ENCODE measurements at regions not wholly inside any gene's neighbourhood (a gene's known extent, or its start where the extent isn't known, plus 50 kb on each side); places are given as distances from the start of the nearest gene placed in this dataset.
"Not testable (repeated sequence)": the region's sequence is repeated elsewhere in the genome, so short reads cannot be mapped to it uniquely, and the experiment has no call there.

DNA sequence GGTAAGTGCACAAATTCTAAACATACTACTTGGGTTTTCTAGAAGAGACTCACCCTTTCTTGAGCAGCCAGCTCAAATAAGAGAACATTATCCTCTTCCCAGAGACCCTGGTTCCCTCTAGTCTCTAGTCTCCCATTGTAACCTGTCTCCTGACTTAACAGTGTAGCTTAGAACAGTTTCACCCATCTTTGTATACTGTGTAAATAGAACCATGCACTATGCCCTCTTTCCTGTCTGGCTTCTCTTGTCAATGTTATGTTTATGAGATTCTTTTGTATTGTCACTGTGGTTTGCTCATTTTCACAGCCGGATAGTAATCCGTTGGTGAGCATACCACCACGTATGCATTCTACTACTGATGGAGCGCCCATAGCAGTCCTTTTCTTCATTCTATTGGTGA is 227.4 kb upstream of the PLPP4 start:
- Histone ChIP-seq H3K4me1 (no peaks in the 10 kb centered on the region), H3K36me3 (no peaks in the 10 kb centered on the region), H3K4me3 (no peak overlapping the region), H3K27ac (no peak overlapping the region), H3K9me3 (no peaks in the 10 kb centered on the region), H3K27me3 (no peaks in the 10 kb centered on the region)
- DNase-seq (ENCODE audit: extremely low spot score in 2 of 2), result no peak
- intact Hi-C loops (cut with DNase I), result no loop called here
- no peak for TF ChIP-seq POLR2A (IDR thresholded peaks at IDR 0.05)

DNA sequence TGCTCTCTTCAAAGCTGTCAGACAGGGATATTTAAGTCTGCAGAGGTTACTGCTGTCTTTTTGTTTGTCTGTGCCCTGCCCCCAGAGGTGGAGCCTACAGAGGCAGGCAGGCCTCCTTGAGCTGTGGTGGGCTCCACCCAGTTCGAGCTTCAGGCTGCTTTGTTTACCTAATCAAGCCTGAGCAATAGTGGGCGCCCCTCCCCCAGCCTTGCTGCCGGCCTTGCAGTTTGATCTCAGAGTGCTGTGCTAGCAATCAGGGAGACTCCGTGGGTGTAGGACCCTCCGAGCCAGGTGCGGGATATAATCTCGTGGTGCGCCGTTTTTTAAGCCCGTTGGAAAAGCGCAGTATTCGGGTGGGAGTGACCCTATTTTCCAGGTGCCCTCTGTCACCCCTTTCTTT is 217.3 kb upstream of the PLPP4 start:
- H3K27ac ChIP-seq; intact Hi-C loops (cut with DNase I): not testable (repeated sequence)

DNA sequence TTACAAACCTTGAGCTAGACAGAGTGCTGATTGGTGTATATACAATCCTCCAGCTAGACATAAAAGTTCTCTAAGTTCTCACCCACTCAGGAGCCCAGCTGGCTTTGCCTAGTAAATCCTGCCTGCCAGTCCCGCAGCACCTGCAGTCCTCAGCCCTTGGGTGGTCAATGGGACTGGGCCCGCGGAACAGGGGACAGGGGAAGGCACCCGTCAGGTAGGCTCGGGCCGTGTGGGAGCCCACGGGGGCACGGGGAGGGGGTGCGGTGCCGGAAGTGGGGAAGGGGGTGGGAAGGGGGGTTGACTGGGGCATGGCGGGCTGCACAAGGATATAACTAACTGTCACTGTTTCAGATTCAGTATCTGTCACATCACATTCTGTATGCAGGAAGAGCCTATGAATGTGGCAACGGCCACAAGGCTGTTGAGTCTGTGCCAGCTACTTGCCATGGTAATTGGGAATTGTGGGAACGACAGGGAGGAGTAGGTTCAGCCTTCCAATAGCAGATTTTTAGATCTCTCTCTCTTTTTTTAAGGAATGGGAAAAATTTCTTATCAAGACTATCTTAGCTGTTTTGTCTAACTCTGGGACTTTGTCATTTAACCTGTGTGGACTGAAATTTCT is 205.1 kb upstream of the PLPP4 start:
- Histone ChIP-seq H3K9me3 (no peaks in the 10 kb centered on the region), H3K4me3 (no peak overlapping the region), H3K36me3 (no peaks in the 10 kb centered on the region), H3K27me3 (no peaks in the 10 kb centered on the region), H3K27ac (no peak overlapping the region), H3K4me1 (no peaks in the 10 kb centered on the region)
- TF ChIP-seq POLR2AphosphoS5 (IDR thresholded peaks at IDR 0.05; ENCODE audit: insufficient read depth in 1 of 2, low read depth in 1 of 2) (no peak), POLR2A (IDR thresholded peaks at IDR 0.05) (no peak)
- TF ChIP-seq, protein P1, sequence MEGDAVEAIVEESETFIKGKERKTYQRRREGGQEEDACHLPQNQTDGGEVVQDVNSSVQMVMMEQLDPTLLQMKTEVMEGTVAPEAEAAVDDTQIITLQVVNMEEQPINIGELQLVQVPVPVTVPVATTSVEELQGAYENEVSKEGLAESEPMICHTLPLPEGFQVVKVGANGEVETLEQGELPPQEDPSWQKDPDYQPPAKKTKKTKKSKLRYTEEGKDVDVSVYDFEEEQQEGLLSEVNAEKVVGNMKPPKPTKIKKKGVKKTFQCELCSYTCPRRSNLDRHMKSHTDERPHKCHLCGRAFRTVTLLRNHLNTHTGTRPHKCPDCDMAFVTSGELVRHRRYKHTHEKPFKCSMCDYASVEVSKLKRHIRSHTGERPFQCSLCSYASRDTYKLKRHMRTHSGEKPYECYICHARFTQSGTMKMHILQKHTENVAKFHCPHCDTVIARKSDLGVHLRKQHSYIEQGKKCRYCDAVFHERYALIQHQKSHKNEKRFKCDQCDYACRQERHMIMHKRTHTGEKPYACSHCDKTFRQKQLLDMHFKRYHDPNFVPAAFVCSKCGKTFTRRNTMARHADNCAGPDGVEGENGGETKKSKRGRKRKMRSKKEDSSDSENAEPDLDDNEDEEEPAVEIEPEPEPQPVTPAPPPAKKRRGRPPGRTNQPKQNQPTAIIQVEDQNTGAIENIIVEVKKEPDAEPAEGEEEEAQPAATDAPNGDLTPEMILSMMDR (IDR thresholded peaks at IDR 0.05), result no peak
- intact Hi-C loops (cut with DNase I), result no loop called here
- DNase-seq (ENCODE audit: extremely low spot score in 2 of 2), result no peak

More for the DNA sequence above, 217.3 kb upstream of the PLPP4 start:
- H3K9me3 ChIP-seq; H3K27me3 ChIP-seq; H3K4me3 ChIP-seq; DNase-seq (ENCODE audit: extremely low spot score in 2 of 2); H3K36me3 ChIP-seq; H3K4me1 ChIP-seq: not testable (repeated sequence)

DNA sequence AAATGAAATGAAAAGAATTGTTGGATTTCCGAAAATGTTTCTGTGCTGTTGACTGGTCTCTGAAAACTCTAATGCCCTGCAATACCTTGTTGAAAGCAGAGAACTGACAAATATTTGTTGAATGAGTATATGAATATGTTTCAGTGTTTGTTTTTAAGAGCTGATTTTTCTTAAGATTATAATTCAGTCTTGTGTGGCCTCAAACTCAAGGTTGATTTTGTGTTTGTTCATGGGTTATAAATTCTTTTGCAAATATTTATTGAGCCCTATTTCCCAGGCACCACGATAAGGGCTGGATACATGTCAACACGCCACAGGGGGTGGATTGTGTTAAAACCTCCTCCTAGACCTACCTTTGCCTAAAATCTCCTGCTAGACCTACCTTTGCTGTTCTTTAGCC is 203.9 kb upstream of the PLPP4 start:
- Histone ChIP-seq H3K36me3 (no peaks in the 10 kb centered on the region), H3K4me1 (no peaks in the 10 kb centered on the region), H3K9me3 (no peaks in the 10 kb centered on the region), H3K27me3 (no peaks in the 10 kb centered on the region), H3K4me3 (no peak overlapping the region), H3K27ac (no peak overlapping the region)
- DNase-seq (ENCODE audit: extremely low spot score in 2 of 2), result no peak
- intact Hi-C loops (cut with DNase I), result no loop called here
- TF ChIP-seq POLR2AphosphoS5 (IDR thresholded peaks at IDR 0.05; ENCODE audit: insufficient read depth in 1 of 2, low read depth in 1 of 2) (no peak), POLR2A (IDR thresholded peaks at IDR 0.05) (no peak)
- TF ChIP-seq, protein P1 (IDR thresholded peaks at IDR 0.05), result no peak

DNA sequence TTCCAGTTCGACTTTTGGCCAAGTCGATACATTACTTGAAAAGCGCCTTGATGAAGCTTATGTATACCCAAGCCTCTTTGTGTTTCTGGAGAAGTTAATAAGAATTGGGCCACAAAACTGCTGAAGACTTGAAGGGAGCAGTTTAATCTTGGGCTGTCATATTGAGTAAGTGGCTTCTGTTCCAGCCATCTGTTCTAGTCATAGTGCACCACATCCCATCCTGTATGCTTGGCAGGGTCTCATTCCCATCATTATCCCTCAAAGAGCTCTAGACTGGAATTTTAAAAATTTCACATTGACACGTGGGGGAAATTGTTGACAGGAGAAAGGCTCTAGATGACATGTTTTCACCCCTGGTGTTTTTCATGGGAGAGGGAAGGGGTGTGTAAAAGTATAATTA is 196.6 kb upstream of the PLPP4 start:
- H3K9me3 ChIP-seq, result no peaks in the 10 kb centered on the region
- TF ChIP-seq, protein P1 (IDR thresholded peaks at IDR 0.05), result no peak
- TF ChIP-seq POLR2A (IDR thresholded peaks at IDR 0.05) (no peak), POLR2AphosphoS5 (IDR thresholded peaks at IDR 0.05; ENCODE audit: insufficient read depth in 1 of 2, low read depth in 1 of 2) (no peak)
- H3K27me3 ChIP-seq, result no peaks in the 10 kb centered on the region
- no peaks in the 10 kb centered on the region for H3K36me3 ChIP-seq
- DNase-seq (ENCODE audit: extremely low spot score in 2 of 2), result no peak
- intact Hi-C loops (cut with DNase I), result no loop called here
- H3K4me1 ChIP-seq, result no peaks in the 10 kb centered on the region
- H3K27ac ChIP-seq, result no peak overlapping the region
- H3K4me3 ChIP-seq, result no peak overlapping the region

DNA sequence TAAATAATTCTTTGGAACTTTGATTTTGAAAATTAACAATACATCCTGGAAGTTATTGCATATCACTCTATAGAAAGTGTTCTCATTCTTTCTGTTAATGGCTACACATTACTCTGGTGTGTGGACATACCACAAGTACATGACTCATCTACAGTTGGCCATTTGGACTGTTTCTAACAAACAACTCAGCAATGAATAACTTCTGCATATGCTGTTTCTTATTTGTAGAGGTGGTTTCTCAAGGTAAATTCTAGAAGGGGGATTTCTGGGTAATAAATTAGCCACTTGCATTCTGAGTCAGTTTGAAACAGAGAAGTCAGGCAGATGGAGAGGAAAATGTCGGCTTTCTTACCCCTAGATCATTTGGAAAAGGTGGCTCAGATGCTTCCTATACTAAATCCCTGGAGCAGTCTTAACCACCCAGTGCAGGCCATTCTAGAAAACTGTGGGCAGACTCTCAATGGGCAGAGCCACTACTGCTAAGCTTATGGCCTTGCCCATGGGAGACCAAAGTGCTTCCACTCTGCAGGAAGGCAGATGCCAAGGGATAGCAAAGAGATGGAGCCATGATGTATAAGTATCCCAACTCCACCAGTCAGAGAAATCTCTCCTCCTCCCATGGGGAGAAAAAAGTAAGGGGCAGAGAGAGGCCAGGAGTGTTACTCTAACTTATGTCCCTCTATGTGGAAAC is 194.0 kb upstream of the PLPP4 start:
- no peak overlapping the region for H3K27ac ChIP-seq
- no peaks in the 10 kb centered on the region for H3K27me3 ChIP-seq
- no peaks in the 10 kb centered on the region for H3K4me1 ChIP-seq
- DNase-seq (ENCODE audit: extremely low spot score in 2 of 2), result no peak
- no peaks in the 10 kb centered on the region for H3K36me3 ChIP-seq
- TF ChIP-seq, protein P1 (IDR thresholded peaks at IDR 0.05), result no peak
- TF ChIP-seq POLR2AphosphoS5 (IDR thresholded peaks at IDR 0.05; ENCODE audit: insufficient read depth in 1 of 2, low read depth in 1 of 2) (no peak), POLR2A (IDR thresholded peaks at IDR 0.05) (no peak)
- intact Hi-C loops (cut with DNase I), result no loop called here
- no peaks in the 10 kb centered on the region for H3K9me3 ChIP-seq
- H3K4me3 ChIP-seq, result no peak overlapping the region
